ENCODE measurements at regions not wholly inside any gene's neighbourhood (a gene's known extent, or its start where the extent isn't known, plus 50 kb on each side); places are given as distances from the start of the nearest gene placed in this dataset.

GRCh38 chr12:110993434-110993833, 73.1 kb upstream of the MYL2 start:
- Histone ChIP-seq H3K27me3 (peaks cover 24% of the 10 kb centered on the region), H3K4me1 (no peaks in the 10 kb centered on the region), H3K4me3 (no peak overlapping the region), H3K27ac (no peak overlapping the region), H3K9me3 (peaks cover 8% of the 10 kb centered on the region), H3K36me3 (no peaks in the 10 kb centered on the region)
- TF ChIP-seq POLR2A (IDR thresholded peaks at IDR 0.05), result no peak
- no peak for TF ChIP-seq EP300 (IDR thresholded peaks at IDR 0.05)
- no peak for TF ChIP-seq CTCF (IDR thresholded peaks at IDR 0.05)
- TF ChIP-seq POLR2AphosphoS5 (IDR thresholded peaks at IDR 0.05), result no peak
- 86% methylated on average over 2 of the region's 3 CpGs for WGBS
- peak in 1 of 2 donors; percentile 12 for DNase-seq (ENCODE audit: low spot score in 2 of 2)

GRCh38 chr12:110992909-110993308, 72.5 kb upstream of the MYL2 start:
- no peak for DNase-seq (ENCODE audit: low spot score in 2 of 2)
- Histone ChIP-seq H3K4me3 (no peak overlapping the region), H3K27me3 (peaks cover 27% of the 10 kb centered on the region), H3K27ac (no peak overlapping the region), H3K4me1 (no peaks in the 10 kb centered on the region), H3K9me3 (peaks cover 3% of the 10 kb centered on the region), H3K36me3 (no peaks in the 10 kb centered on the region)
- TF ChIP-seq POLR2A (IDR thresholded peaks at IDR 0.05) (no peak), POLR2AphosphoS5 (IDR thresholded peaks at IDR 0.05) (no peak), CTCF (IDR thresholded peaks at IDR 0.05) (no peak), EP300 (IDR thresholded peaks at IDR 0.05) (no peak)
- 20% methylated on average over 4 of the region's 4 CpGs for WGBS

GRCh38 chr12:110983811-110984210, 63.4 kb upstream of the MYL2 start:
- peaks cover 26% of the 10 kb centered on the region for H3K27me3 ChIP-seq
- H3K36me3 ChIP-seq, result no peaks in the 10 kb centered on the region
- 67% methylated on average over 7 of the region's 7 CpGs for WGBS
- TF ChIP-seq EP300 (IDR thresholded peaks at IDR 0.05) (no peak), CTCF (IDR thresholded peaks at IDR 0.05) (no peak), POLR2A (IDR thresholded peaks at IDR 0.05) (no peak), POLR2AphosphoS5 (IDR thresholded peaks at IDR 0.05) (no peak)
- no peaks in the 10 kb centered on the region for H3K4me1 ChIP-seq
- no peak for DNase-seq (ENCODE audit: low spot score in 2 of 2)
- H3K27ac ChIP-seq, result no peak overlapping the region
- no peaks in the 10 kb centered on the region for H3K9me3 ChIP-seq
- H3K4me3 ChIP-seq, result no peak overlapping the region

- TF ChIP-seq EP300 (IDR thresholded peaks at IDR 0.05), result no peak
- no peak for TF ChIP-seq CTCF (IDR thresholded peaks at IDR 0.05)
- no peak for TF ChIP-seq POLR2AphosphoS5 (IDR thresholded peaks at IDR 0.05)
- no peak for TF ChIP-seq POLR2A (IDR thresholded peaks at IDR 0.05)
- H3K27ac ChIP-seq, result no peak overlapping the region
- H3K4me1 ChIP-seq, result no peaks in the 10 kb centered on the region
- no peak overlapping the region for H3K4me3 ChIP-seq
- no peaks in the 10 kb centered on the region for H3K36me3 ChIP-seq
- WGBS, result 79% methylated on average over 3 of the region's 3 CpGs
- no peak for DNase-seq (ENCODE audit: low spot score in 2 of 2)
- no peaks in the 10 kb centered on the region for H3K9me3 ChIP-seq
- H3K27me3 ChIP-seq, result peaks cover 7% of the 10 kb centered on the region
These were observed 52.5 kb upstream of the MYL2 start for GRCh38 chr12:110972866-110973265.

GRCh38 chr12:110971936-110972335, 51.6 kb upstream of the MYL2 start:
- Histone ChIP-seq H3K9me3 (no peaks in the 10 kb centered on the region), H3K36me3 (no peaks in the 10 kb centered on the region), H3K27ac (no peak overlapping the region), H3K27me3 (peaks cover 8% of the 10 kb centered on the region), H3K4me1 (no peaks in the 10 kb centered on the region), H3K4me3 (no peak overlapping the region)
- DNase-seq (ENCODE audit: low spot score in 2 of 2), result no peak
- WGBS, result 76% methylated on average over 12 of the region's 12 CpGs
- TF ChIP-seq POLR2AphosphoS5 (IDR thresholded peaks at IDR 0.05) (no peak), POLR2A (IDR thresholded peaks at IDR 0.05) (no peak), CTCF (IDR thresholded peaks at IDR 0.05) (no peak), EP300 (IDR thresholded peaks at IDR 0.05) (no peak)
